K562 (cell line): ENCODE measurements at regions not wholly inside any gene's neighbourhood (a gene's known extent, or its start where the extent isn't known, plus 50 kb on each side); places are given as distances from the start of the nearest gene placed in this dataset.
A peak's percentile ranks its signal among the peaks of the same experiment; 100 is the strongest.

ENCODE experiments used
- ARID1B ChIP-seq: fragments of 450-650 bp; IDR thresholded peaks from 2 replicates; pipeline ENCODE4 v1.6.1; 2016; ENCODE audit warnings: antibody characterized with exemption, mild to moderate bottlenecking, inconsistent platforms
- CBFA2T2 ChIP-seq: fragments of 450-650 bp; conservative IDR thresholded peaks from 2 replicates; pipeline ENCODE4 v1.6.1; 2017; ENCODE audit warnings: mild to moderate bottlenecking
- CBFA2T3 ChIP-seq: fragments of 450-650 bp; IDR thresholded peaks from 2 replicates; pipeline ENCODE4 v1.6.1; 2017
- CEBPG ChIP-seq, 3 experiments: fragments of 200-800 bp in 1 of 3; sonication (Bioruptor generic) in 1 of 3; sonication (generic) in 1 of 3; formaldehyde crosslinking in 1 of 3; IDR thresholded peaks in 2 of 3; conservative IDR thresholded peaks in 1 of 3; 2 replicates each; pipeline versions ENCODE4 v1.6.1 to v1.8.0; 2016 to 2022; ENCODE audit warnings: missing compliant biosample characterization in 2 of 3, missing genetic modification characterization in 2 of 3, mild to moderate bottlenecking in 1 of 3, missing genetic modification reagents in 1 of 3
- CHD2 ChIP-seq: IDR thresholded peaks from 2 replicates; pipeline ENCODE4 v1.6.1; 2011; ENCODE audit warnings: low read depth, low read length
- GATAD2B ChIP-seq: fragments of 450-650 bp; IDR thresholded peaks from 2 replicates; pipeline ENCODE4 v1.6.1; 2017; ENCODE audit warnings: mild to moderate bottlenecking, borderline replicate concordance
- GTF2F1 ChIP-seq: IDR thresholded peaks from 2 replicates; pipeline ENCODE4 v1.6.1; 2011; ENCODE audit warnings: low read depth, low read length, improper control_type of control experiment
- HDAC1 ChIP-seq, 2 experiments: fragments of 450-650 bp; IDR thresholded peaks; 2 replicates each; pipeline ENCODE4 v1.6.1; 2016 to 2017; ENCODE audit warnings: inconsistent platforms in 1 of 2, mild to moderate bottlenecking in 1 of 2, moderate library complexity in 1 of 2
- MBD2 ChIP-seq: sonication (generic); IDR thresholded peaks from 2 replicates; pipeline ENCODE4 v1.6.1; 2016; ENCODE audit warnings: low read depth, borderline replicate concordance
- MCM7 ChIP-seq, 2 experiments: fragments of 450-650 bp; IDR thresholded peaks; 2 replicates each; pipeline ENCODE4 v1.6.1; 2016 to 2018
- MYNN ChIP-seq, 2 experiments: sonication (generic); formaldehyde crosslinking in 1 of 2; IDR thresholded peaks; 2 replicates each; pipeline versions ENCODE4 v1.5.0 to v1.6.1; 2016 to 2020; ENCODE audit warnings: antibody characterized with exemption in 1 of 2, missing genetic modification reagents in 1 of 2
- NFXL1 ChIP-seq: fragments of 450-650 bp; formaldehyde crosslinking; IDR thresholded peaks from 2 replicates; pipeline ENCODE4 v1.4.0; 2021; ENCODE audit warnings: mild to moderate bottlenecking
- PHF20 ChIP-seq: fragments of 450-650 bp; IDR thresholded peaks from 2 replicates; pipeline ENCODE4 v1.6.1; 2018; ENCODE audit not compliant: partially characterized antibody
- PHF21A ChIP-seq: fragments of 450-650 bp; IDR thresholded peaks from 2 replicates; pipeline ENCODE4 v1.6.1; 2017; ENCODE audit warnings: low read depth, borderline replicate concordance
- POLR3A ChIP-seq: IDR thresholded peaks from 2 replicates; pipeline ENCODE4 v1.6.1; 2011; ENCODE audit warnings: borderline replicate concordance, mild to moderate bottlenecking, moderate library complexity; ENCODE audit not compliant: insufficient read length, insufficient read depth; ENCODE audit errors: extremely low read depth
- RBBP5 ChIP-seq: fragments of 200-600 bp; sonication (generic); IDR thresholded peaks from 2 replicates; pipeline ENCODE4 v1.6.1; 2012; ENCODE audit warnings: borderline replicate concordance, mild to moderate bottlenecking, low read length, control low read depth, inconsistent platforms; ENCODE audit not compliant: insufficient read depth, poor library complexity, severe bottlenecking
- RBM14 ChIP-seq: fragments of 200-400 bp; formaldehyde crosslinking; IDR thresholded peaks from 2 replicates; pipeline ENCODE4 v1.6.1; 2018; ENCODE audit warnings: low read depth, mild to moderate bottlenecking, low read length, moderate library complexity, borderline replicate concordance; ENCODE audit not compliant: insufficient read depth
- RCOR1 ChIP-seq, 2 experiments: IDR thresholded peaks; 2 replicates each; pipeline ENCODE4 v1.6.1; 2012; ENCODE audit warnings: low read depth in 2 of 2, low read length in 2 of 2, borderline replicate concordance in 1 of 2, improper control_type of control experiment in 1 of 2
- WHSC1 ChIP-seq: IDR thresholded peaks from one replicate; pipeline ENCODE4 v1.6.1; 2012; ENCODE audit warnings: low read length, control low read depth, inconsistent platforms
- ZNF212 ChIP-seq: fragments of 450-650 bp; formaldehyde crosslinking; IDR thresholded peaks from 2 replicates; pipeline ENCODE4 v1.4.0; 2020; ENCODE audit warnings: mild to moderate bottlenecking
- ZNF224 ChIP-seq: sonication (generic); formaldehyde crosslinking; IDR thresholded peaks from 2 replicates; pipeline ENCODE4 v1.8.0; 2022; ENCODE audit warnings: mild to moderate bottlenecking, missing genetic modification reagents
- ZNF324 ChIP-seq: fragments of 250-450 bp; sonication (Bioruptor Pico); IDR thresholded peaks from 2 replicates; pipeline ENCODE4 v1.4.0; 2020; ENCODE audit warnings: mild to moderate bottlenecking
- ZNF707 ChIP-seq: fragments of 250-450 bp; sonication (Bioruptor Pico); conservative IDR thresholded peaks from 2 replicates; pipeline ENCODE4 v1.8.0; 2022; ENCODE audit warnings: inconsistent platforms, mild to moderate bottlenecking, moderate library complexity
- ZNF717 ChIP-seq: fragments of 250-450 bp; sonication (Bioruptor Pico); IDR thresholded peaks from 2 replicates; pipeline ENCODE4 v1.5.0; 2021
- ZNF764 ChIP-seq: fragments of 250-450 bp; sonication (Bioruptor Pico); IDR thresholded peaks from 2 replicates; pipeline ENCODE4 v1.4.0; 2020; ENCODE audit warnings: low read depth, mild to moderate bottlenecking, moderate library complexity
- TF ChIP-seq, protein P1 (sequence below): fragments of 450-650 bp; IDR thresholded peaks from 2 replicates; pipeline ENCODE4 v1.6.1; 2016; ENCODE audit warnings: mild to moderate bottlenecking
- TF ChIP-seq, protein P2 (sequence below): fragments of 250-450 bp; sonication (Bioruptor Pico); IDR thresholded peaks from 2 replicates; pipeline ENCODE4 v1.8.0; 2021; ENCODE audit warnings: moderate library complexity, mild to moderate bottlenecking, inconsistent platforms

DNA sequence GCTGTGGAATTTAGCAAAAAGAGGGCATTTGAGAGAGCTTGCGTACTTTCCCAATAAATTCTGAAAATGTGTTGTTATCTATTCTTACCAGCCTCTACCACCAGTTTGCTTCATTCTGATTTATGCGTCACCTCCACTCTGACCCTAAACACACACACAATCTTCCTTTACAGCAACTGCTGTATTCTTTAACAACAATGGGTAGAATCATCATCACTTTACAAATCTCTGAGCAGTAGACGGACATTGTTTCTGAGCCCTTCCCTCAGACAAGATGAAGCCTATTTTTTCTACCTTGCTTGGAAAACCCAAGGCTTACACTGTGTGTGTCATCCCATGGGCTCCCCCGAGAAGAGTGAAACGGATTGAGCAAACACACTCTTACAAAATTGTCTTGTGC, 83.1 kb upstream of the RASA1 start (continued):
- TF ChIP-seq, protein P1, sequence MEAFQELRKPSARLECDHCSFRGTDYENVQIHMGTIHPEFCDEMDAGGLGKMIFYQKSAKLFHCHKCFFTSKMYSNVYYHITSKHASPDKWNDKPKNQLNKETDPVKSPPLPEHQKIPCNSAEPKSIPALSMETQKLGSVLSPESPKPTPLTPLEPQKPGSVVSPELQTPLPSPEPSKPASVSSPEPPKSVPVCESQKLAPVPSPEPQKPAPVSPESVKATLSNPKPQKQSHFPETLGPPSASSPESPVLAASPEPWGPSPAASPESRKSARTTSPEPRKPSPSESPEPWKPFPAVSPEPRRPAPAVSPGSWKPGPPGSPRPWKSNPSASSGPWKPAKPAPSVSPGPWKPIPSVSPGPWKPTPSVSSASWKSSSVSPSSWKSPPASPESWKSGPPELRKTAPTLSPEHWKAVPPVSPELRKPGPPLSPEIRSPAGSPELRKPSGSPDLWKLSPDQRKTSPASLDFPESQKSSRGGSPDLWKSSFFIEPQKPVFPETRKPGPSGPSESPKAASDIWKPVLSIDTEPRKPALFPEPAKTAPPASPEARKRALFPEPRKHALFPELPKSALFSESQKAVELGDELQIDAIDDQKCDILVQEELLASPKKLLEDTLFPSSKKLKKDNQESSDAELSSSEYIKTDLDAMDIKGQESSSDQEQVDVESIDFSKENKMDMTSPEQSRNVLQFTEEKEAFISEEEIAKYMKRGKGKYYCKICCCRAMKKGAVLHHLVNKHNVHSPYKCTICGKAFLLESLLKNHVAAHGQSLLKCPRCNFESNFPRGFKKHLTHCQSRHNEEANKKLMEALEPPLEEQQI = no peak
- TF ChIP-seq CBFA2T3 (peak; percentile 82), NFXL1 (no peak), RCOR1 (IDR thresholded peaks at IDR 0.05; ENCODE audit: borderline replicate concordance in 1 of 2, low read depth in 2 of 2, low read length in 2 of 2) (peak in 1 of 2 experiments; percentile 39; a peak in 1 of 4 replicates), HDAC1 (IDR thresholded peaks at IDR 0.05) (peak in 1 of 2 experiments; percentile 61; a peak in 2 of 4 replicates), ZNF717 (CRISPR knock-in tag) (no peak), CEBPG (CRISPR knock-in tag; IDR thresholded peaks at IDR 0.05) (no peak), CEBPG (tag; conservative IDR thresholded peaks at IDR 0.05 in 1 of 2, IDR thresholded peaks at IDR 0.05 in 1 of 2) (no peak), MCM7 (IDR thresholded peaks at IDR 0.05) (no peak), ZNF707 (CRISPR knock-in tag) (no peak), WHSC1 (no peak), CBFA2T2 (peak; percentile 50; the same call in 1 of the 2 replicates), ZNF764 (CRISPR knock-in tag) (no peak), GATAD2B (no peak), CHD2 (no peak), PHF21A (no peak), MYNN (IDR thresholded peaks at IDR 0.05) (no peak), MYNN (CRISPR knock-in tag; IDR thresholded peaks at IDR 0.05) (no peak), GTF2F1 (no peak), ZNF212 (CRISPR knock-in tag) (no peak), POLR3A (no peak), ZNF224 (CRISPR knock-in tag) (no peak), ARID1B (peak; percentile 63), ZNF324 (CRISPR knock-in tag) (no peak), MBD2 (no peak), RBBP5 (no peak), PHF20 (no peak), RBM14 (no peak)
- TF ChIP-seq, protein P2, sequence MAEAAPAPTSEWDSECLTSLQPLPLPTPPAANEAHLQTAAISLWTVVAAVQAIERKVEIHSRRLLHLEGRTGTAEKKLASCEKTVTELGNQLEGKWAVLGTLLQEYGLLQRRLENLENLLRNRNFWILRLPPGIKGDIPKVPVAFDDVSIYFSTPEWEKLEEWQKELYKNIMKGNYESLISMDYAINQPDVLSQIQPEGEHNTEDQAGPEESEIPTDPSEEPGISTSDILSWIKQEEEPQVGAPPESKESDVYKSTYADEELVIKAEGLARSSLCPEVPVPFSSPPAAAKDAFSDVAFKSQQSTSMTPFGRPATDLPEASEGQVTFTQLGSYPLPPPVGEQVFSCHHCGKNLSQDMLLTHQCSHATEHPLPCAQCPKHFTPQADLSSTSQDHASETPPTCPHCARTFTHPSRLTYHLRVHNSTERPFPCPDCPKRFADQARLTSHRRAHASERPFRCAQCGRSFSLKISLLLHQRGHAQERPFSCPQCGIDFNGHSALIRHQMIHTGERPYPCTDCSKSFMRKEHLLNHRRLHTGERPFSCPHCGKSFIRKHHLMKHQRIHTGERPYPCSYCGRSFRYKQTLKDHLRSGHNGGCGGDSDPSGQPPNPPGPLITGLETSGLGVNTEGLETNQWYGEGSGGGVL = no peak
